Panc1 (cell line): ENCODE measurements at regions not wholly inside any gene's neighbourhood (a gene's known extent, or its start where the extent isn't known, plus 50 kb on each side); places are given as distances from the start of the nearest gene placed in this dataset.

ENCODE experiments used
- POLR2AphosphoS5 ChIP-seq: IDR thresholded peaks from 2 replicates; pipeline ENCODE4 v1.6.1; 2012; ENCODE audit warnings: mild to moderate bottlenecking, low read depth, low read length, moderate library complexity
- SIN3A ChIP-seq: IDR thresholded peaks from 2 replicates; pipeline ENCODE4 v1.6.1; 2012; ENCODE audit warnings: low read depth, mild to moderate bottlenecking, low read length, moderate library complexity, borderline replicate concordance; ENCODE audit not compliant: insufficient read depth
- TCF7L2 ChIP-seq: IDR thresholded peaks from 2 replicates; pipeline ENCODE4 v1.6.1; 2011; ENCODE audit warnings: mild to moderate bottlenecking, low read depth, low read length, inconsistent platforms
- TF ChIP-seq, protein P1 (sequence below), 2 experiments: IDR thresholded peaks; 2 replicates each; pipeline ENCODE4 v1.6.1; 2011 to 2012; ENCODE audit warnings: low read depth in 2 of 2, control low read depth in 1 of 2, low read length in 1 of 2, mild to moderate bottlenecking in 1 of 2, moderate library complexity in 1 of 2; ENCODE audit not compliant: insufficient read depth in 1 of 2
- TF ChIP-seq, protein P2 (sequence below): fragments of 450-650 bp; IDR thresholded peaks from 2 replicates; pipeline ENCODE4 v1.5.1; 2017; ENCODE audit warnings: mild to moderate bottlenecking

DNA sequence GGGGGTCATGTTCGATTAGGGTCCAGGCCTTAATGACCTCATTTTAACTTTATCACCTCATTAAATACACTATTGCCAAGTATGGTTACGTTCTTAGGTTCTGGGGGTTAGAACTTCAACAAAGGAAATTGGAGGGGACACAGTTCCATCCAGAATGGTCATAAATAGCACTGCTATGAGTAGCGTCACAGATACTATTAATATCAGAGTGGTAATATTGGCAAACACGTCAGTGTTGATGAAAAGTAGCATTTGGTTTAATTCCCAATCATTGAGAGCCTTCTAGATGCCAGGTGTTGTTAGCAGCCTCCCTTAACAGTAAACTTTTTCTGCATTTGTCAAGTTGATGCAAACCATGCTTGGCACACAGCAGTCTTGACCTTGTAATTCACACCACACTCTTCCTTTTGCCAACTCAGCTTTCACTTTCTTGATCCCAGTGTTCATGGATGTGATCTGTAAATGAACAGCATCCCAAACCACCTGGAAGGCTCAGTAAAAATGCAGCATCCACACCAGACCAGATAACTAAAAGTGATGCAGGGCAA, 912.5 kb upstream of the TENM3 start:
- TF ChIP-seq, protein P1, sequence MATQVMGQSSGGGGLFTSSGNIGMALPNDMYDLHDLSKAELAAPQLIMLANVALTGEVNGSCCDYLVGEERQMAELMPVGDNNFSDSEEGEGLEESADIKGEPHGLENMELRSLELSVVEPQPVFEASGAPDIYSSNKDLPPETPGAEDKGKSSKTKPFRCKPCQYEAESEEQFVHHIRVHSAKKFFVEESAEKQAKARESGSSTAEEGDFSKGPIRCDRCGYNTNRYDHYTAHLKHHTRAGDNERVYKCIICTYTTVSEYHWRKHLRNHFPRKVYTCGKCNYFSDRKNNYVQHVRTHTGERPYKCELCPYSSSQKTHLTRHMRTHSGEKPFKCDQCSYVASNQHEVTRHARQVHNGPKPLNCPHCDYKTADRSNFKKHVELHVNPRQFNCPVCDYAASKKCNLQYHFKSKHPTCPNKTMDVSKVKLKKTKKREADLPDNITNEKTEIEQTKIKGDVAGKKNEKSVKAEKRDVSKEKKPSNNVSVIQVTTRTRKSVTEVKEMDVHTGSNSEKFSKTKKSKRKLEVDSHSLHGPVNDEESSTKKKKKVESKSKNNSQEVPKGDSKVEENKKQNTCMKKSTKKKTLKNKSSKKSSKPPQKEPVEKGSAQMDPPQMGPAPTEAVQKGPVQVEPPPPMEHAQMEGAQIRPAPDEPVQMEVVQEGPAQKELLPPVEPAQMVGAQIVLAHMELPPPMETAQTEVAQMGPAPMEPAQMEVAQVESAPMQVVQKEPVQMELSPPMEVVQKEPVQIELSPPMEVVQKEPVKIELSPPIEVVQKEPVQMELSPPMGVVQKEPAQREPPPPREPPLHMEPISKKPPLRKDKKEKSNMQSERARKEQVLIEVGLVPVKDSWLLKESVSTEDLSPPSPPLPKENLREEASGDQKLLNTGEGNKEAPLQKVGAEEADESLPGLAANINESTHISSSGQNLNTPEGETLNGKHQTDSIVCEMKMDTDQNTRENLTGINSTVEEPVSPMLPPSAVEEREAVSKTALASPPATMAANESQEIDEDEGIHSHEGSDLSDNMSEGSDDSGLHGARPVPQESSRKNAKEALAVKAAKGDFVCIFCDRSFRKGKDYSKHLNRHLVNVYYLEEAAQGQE (IDR thresholded peaks at IDR 0.05; ENCODE audit: insufficient read depth in 1 of 2, low read depth in 2 of 2, low read length in 1 of 2) = no peak
- TF ChIP-seq, protein P2, sequence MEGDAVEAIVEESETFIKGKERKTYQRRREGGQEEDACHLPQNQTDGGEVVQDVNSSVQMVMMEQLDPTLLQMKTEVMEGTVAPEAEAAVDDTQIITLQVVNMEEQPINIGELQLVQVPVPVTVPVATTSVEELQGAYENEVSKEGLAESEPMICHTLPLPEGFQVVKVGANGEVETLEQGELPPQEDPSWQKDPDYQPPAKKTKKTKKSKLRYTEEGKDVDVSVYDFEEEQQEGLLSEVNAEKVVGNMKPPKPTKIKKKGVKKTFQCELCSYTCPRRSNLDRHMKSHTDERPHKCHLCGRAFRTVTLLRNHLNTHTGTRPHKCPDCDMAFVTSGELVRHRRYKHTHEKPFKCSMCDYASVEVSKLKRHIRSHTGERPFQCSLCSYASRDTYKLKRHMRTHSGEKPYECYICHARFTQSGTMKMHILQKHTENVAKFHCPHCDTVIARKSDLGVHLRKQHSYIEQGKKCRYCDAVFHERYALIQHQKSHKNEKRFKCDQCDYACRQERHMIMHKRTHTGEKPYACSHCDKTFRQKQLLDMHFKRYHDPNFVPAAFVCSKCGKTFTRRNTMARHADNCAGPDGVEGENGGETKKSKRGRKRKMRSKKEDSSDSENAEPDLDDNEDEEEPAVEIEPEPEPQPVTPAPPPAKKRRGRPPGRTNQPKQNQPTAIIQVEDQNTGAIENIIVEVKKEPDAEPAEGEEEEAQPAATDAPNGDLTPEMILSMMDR = no peak
- no peak for TF ChIP-seq TCF7L2
- no peak for TF ChIP-seq POLR2AphosphoS5
- no peak for TF ChIP-seq SIN3A
